RWPE1 (cell line): ENCODE measurements at regions not wholly inside any gene's neighbourhood (a gene's known extent, or its start where the extent isn't known, plus 50 kb on each side); places are given as distances from the start of the nearest gene placed in this dataset.

Experiments
- CTCF ChIA-PET: fragments of 350-600 bp; sonication (Branson Sonifier 250); formaldehyde crosslinking; extraction: SDS; loops from one replicate; lab custom pipeline; 2021; lab: Yijun Ruan, JAX
- POLR2A ChIA-PET: fragments of 400-600 bp; formaldehyde crosslinking; extraction: SDS; loops from one replicate; lab custom pipeline; 2020; ENCODE audit warnings: antibody characterized with exemption; ENCODE audit not compliant: low non-redundant PET; lab: Yijun Ruan, JAX
- DNase-seq: peaks from one replicate; pipeline ENCODE4 v3.0.0; 2012; ENCODE audit warnings: low spot score
- H3K27ac ChIP-seq: fragments of 450-650 bp; 2 replicates; pipeline ENCODE4 v1.5.1; 2017
- TF ChIP-seq, protein P1 (sequence below): fragments of 450-650 bp; conservative IDR thresholded peaks from 2 replicates; pipeline ENCODE4 v1.5.1; 2017; ENCODE audit warnings: low read depth, mild to moderate bottlenecking

DNA sequence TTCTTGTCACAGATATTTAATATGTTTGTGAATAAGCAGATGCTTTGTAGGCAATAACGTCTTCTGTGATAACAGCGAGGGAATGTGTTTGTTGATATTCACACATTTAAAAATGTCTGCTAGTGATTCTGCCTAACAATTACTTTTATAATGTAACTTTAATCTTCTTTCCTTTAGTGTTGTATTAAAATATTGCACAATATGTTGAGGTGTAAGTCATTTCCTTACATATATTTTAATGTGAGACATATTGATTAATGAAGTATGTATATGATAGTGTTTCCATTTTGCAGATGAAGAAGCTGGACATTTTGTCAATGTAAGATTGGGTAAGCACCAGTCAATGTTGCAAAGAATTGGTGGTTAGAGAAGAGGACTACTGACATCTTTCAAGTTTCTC lies 324.4 kb downstream of the SLITRK1 start:
- no peak for DNase-seq
- TF ChIP-seq, protein P1, sequence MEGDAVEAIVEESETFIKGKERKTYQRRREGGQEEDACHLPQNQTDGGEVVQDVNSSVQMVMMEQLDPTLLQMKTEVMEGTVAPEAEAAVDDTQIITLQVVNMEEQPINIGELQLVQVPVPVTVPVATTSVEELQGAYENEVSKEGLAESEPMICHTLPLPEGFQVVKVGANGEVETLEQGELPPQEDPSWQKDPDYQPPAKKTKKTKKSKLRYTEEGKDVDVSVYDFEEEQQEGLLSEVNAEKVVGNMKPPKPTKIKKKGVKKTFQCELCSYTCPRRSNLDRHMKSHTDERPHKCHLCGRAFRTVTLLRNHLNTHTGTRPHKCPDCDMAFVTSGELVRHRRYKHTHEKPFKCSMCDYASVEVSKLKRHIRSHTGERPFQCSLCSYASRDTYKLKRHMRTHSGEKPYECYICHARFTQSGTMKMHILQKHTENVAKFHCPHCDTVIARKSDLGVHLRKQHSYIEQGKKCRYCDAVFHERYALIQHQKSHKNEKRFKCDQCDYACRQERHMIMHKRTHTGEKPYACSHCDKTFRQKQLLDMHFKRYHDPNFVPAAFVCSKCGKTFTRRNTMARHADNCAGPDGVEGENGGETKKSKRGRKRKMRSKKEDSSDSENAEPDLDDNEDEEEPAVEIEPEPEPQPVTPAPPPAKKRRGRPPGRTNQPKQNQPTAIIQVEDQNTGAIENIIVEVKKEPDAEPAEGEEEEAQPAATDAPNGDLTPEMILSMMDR: no peak
- H3K27ac ChIP-seq: no peak overlapping the region
- ChIA-PET POLR2A (no interaction called here), CTCF (no interaction called here)

DNA sequence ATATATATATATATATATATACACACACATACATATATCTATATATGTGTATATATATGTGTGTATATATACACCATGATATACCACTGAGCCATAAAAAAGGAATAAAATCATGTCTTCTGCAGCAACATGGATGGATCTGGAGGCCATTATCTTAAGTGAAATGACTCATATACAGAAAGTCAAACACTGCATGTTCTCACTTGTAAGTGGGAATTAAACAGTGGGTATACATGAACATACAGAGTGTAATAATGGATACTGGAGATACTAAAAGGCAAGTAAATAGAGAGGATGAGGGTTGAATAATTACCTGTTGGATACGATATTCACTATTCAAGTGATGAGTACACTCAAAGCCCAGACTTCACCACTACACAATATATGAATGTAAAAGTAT lies 332.6 kb downstream of the SLITRK1 start:
- CTCF ChIA-PET: no interaction called here
- no peak for DNase-seq

DNA sequence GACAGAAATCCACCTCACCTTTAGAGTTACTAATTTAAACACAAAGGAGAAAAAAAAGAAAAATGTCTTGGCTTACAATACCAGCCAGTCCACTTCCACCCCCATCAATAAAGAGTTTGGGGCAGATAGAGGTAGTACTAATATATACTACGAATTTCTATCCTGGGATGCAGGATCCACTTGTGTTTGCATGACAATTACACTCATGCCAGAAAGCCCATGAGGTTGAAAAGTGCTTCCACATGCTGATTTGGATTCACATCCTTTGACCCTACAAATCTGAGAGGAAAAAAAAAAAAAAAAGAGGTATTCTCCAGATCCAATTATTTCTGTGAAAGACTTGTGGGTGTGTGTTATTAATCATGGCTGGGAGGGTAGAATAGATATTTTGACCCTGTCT lies 335.2 kb downstream of the SLITRK1 start:
- H3K27ac ChIP-seq: no peak overlapping the region
- ChIA-PET CTCF (no interaction called here), POLR2A (no interaction called here)
- DNase-seq: no peak
- TF ChIP-seq, protein P1: no peak

More for the DNA sequence above, 332.6 kb downstream of the SLITRK1 start:
- TF ChIP-seq, protein P1: no peak
- POLR2A ChIA-PET: no interaction called here
- H3K27ac ChIP-seq: no peak overlapping the region

DNA sequence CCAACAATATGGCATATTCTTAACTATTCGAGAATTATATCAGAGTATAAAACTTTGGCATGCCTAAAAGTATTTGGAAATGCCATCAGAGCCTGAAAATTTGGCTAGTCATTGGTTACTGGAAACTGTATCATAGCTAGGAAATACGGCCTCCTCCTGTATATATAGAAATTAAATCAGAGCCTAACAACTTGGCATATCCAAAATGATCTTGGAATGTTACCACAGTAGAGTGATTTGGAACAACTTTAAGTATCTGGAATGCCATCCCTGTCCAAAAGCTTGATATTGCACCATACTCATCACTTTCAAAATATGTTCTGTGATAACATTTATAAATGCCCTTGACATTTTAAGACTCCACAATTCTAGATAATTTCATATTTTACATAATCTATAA lies 335.8 kb downstream of the SLITRK1 start:
- ChIA-PET CTCF (no interaction called here), POLR2A (no interaction called here)
- H3K27ac ChIP-seq: no peak overlapping the region
- TF ChIP-seq, protein P1: no peak
- no peak for DNase-seq

DNA sequence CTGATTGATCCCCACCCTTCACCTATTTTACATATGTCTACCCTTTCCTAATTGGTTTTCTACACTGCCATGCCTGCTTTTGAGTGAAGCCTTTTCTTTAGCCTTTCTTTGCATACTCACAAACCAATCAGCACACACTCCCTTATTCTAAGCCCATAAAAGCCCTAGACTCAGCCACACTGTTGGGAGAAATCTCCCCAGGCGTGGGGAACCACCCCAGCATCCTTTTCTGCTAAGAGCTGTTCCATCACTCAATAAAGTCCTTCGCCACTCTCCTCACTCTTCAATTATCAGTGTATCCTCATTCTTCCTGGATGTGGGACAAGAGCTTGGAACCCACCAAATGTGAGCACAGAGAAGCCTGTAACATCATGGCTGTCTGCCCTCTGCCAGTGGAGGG lies 343.6 kb downstream of the SLITRK1 start:
- TF ChIP-seq, protein P1: no peak
- POLR2A ChIA-PET: no interaction called here
- CTCF ChIA-PET: no interaction called here
- no peak overlapping the region for H3K27ac ChIP-seq
- DNase-seq: no peak

DNA sequence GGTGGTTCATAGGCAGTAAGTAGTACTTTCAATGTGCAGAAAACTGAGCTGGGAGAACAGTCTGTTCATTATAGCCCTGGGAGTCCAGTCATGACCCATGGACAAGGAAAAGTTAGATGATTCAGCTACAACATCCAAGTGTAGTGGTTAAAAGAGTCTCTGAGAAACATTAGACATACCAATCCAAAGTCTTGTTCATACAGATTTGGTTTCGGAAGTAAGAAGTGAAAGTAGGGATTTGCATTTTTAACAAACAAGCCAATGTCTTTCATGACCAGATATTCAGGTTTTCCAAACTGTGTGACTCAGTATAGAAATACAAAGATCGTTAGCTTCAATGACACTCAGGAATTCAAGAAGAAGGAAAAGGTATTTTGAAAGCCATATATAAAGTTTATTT lies 345.3 kb downstream of the SLITRK1 start:
- ChIA-PET POLR2A (no interaction called here), CTCF (no interaction called here)
- TF ChIP-seq, protein P1: no peak
- no peak overlapping the region for H3K27ac ChIP-seq
- DNase-seq: no peak

DNA sequence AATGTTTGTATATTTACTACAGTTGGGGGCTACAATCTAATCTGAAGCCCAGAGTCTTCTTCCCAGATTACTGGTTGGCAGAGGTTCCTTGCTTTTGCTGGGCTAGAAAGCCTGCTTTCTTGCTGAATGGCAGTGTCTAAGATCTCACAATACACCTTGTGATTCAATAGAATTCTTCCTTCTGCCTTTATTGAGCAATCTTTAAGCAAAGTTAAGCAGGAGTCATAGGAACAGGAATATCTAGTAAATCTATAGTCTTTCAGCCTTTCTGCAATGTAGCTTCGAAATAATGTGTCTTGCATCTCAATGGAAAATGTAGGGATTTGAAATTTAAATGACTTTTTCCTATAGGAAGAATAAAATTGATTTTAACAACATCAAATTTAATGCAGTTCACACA lies 346.1 kb downstream of the SLITRK1 start:
- DNase-seq: no peak
- TF ChIP-seq, protein P1: no peak
- no peak overlapping the region for H3K27ac ChIP-seq
- ChIA-PET CTCF (no interaction called here), POLR2A (no interaction called here)
